ENCODE measurements at regions not wholly inside any gene's neighbourhood (a gene's known extent, or its start where the extent isn't known, plus 50 kb on each side); places are given as distances from the start of the nearest gene placed in this dataset.

GRCh38 chr17:34414339-34414738, 51.3 kb upstream of the CCL1 start:
- no peak for TF ChIP-seq NRF1 (conservative IDR thresholded peaks at IDR 0.05 in 1 of 2, IDR thresholded peaks at IDR 0.05 in 1 of 2)
- TF ChIP-seq ZBTB33 (CRISPR knock-in tag; IDR thresholded peaks at IDR 0.05): no peak
- no peak for TF ChIP-seq NR3C1 (CRISPR knock-in tag; IDR thresholded peaks at IDR 0.05)
- no peak for TF ChIP-seq CTCF (IDR thresholded peaks at IDR 0.05 in 2 of 3, conservative IDR thresholded peaks at IDR 0.05 in 1 of 3; ENCODE audit: insufficient read depth in 2 of 3, low read depth in 1 of 3, low read length in 3 of 3)
- TF ChIP-seq SMC3 (conservative IDR thresholded peaks at IDR 0.05; ENCODE audit: insufficient read depth, low read depth, low read length): no peak
- no peak for TF ChIP-seq ZNF354B (CRISPR knock-in tag; IDR thresholded peaks at IDR 0.05)
- no peak for TF ChIP-seq ZNF699 (CRISPR knock-in tag; IDR thresholded peaks at IDR 0.05; ENCODE audit: insufficient replicate concordance)
- TF ChIP-seq ZEB2 (IDR thresholded peaks at IDR 0.05): no peak
- TF ChIP-seq ZNF41 (CRISPR knock-in tag; conservative IDR thresholded peaks at IDR 0.05): no peak
- no peak for TF ChIP-seq MAZ (CRISPR knock-in tag; conservative IDR thresholded peaks at IDR 0.05 in 1 of 2, IDR thresholded peaks at IDR 0.05 in 1 of 2)
- TF ChIP-seq HMGXB4 (CRISPR knock-in tag; IDR thresholded peaks at IDR 0.05): no peak
- TF ChIP-seq ZBED1 (IDR thresholded peaks at IDR 0.05): no peak
